Head of caudate nucleus (tissue), 42 donors: ENCODE measurements at regions not wholly inside any gene's neighbourhood (a gene's known extent, or its start where the extent isn't known, plus 50 kb on each side); places are given as distances from the start of the nearest gene placed in this dataset.
"Not testable (repeated sequence)": the region's sequence is repeated elsewhere in the genome, so short reads cannot be mapped to it uniquely, and the experiment has no call there.

ENCODE experiments used
- DNase-seq, 42 donors: peaks; one replicate each; pipeline versions ENCODE4 v3.0.0 to v3.0.0-alpha.2; 2020 to 2021; ENCODE audit warnings: mixed read lengths in 7 of 42
- intact Hi-C: fragments of 100-400 bp; cut with DNase I; formaldehyde crosslinking; loops from one replicate; pipeline ENCODE4 v1.15.0; 2022

- intact Hi-C loops, DNase-seq: not testable (repeated sequence)
These were observed 128.6 kb downstream of the ACTR3 start for GRCh38 chr2:114018464-114018863.

- peak in 2 of 42 donors; percentile 2 to 3 for DNase-seq
- intact Hi-C loops = no loop called here
These were observed 130.8 kb downstream of the ACTR3 start for GRCh38 chr2:114020668-114021067.

GRCh38 chr2:114022360-114023085 is 132.6 kb downstream of the ACTR3 start:
- peak in 1 of 42 donors; percentile 9 for DNase-seq
- intact Hi-C loops = no loop called here

- DNase-seq = no peak
These were observed 134.4 kb downstream of the ACTR3 start for GRCh38 chr2:114024326-114024725.

GRCh38 chr2:114025030-114025429 is 135.1 kb downstream of the ACTR3 start:
- intact Hi-C loops = no loop called here
- DNase-seq = peak in 1 of 42 donors; percentile 14

More at GRCh38 chr2:114024326-114024725, 134.4 kb downstream of the ACTR3 start:
- intact Hi-C loops = no loop called here

- DNase-seq = peak in 1 of 42 donors; percentile 14
- intact Hi-C loops = no loop called here
These were observed 137.5 kb downstream of the ACTR3 start for GRCh38 chr2:114027437-114027836.

GRCh38 chr2:114031605-114032505 is 142.0 kb downstream of the ACTR3 start:
- DNase-seq = no peak
- intact Hi-C loops = no loop called here

- no peak for DNase-seq
- intact Hi-C loops = no loop called here
These were observed 142.8 kb downstream of the ACTR3 start for GRCh38 chr2:114032705-114033104.

- no peak for DNase-seq
- intact Hi-C loops = no loop called here
These were observed 144.9 kb downstream of the ACTR3 start for GRCh38 chr2:114034742-114035141.

- no peak for DNase-seq
- intact Hi-C loops = no loop called here
These were observed 148.8 kb downstream of the ACTR3 start for GRCh38 chr2:114038710-114039109.

GRCh38 chr2:114039677-114040076 is 149.8 kb downstream of the ACTR3 start:
- DNase-seq = no peak
- intact Hi-C loops = no loop called here

- DNase-seq = peak in 24 of 42 donors; percentile 3 to 59 (median 20)
- intact Hi-C loops = no loop called here
These were observed 150.9 kb downstream of the ACTR3 start for GRCh38 chr2:114040826-114041225.

- intact Hi-C loops = no loop called here
These were observed 155.1 kb downstream of the ACTR3 start for GRCh38 chr2:114044985-114045384.

GRCh38 chr2:114046373-114046772 is 156.5 kb downstream of the ACTR3 start:
- DNase-seq = no peak
- intact Hi-C loops = no loop called here

More at GRCh38 chr2:114044985-114045384, 155.1 kb downstream of the ACTR3 start:
- DNase-seq = no peak

- DNase-seq = no peak
- intact Hi-C loops = no loop called here
These were observed 157.1 kb downstream of the ACTR3 start for GRCh38 chr2:114046866-114047435.

- intact Hi-C loops = no loop called here
- no peak for DNase-seq
These were observed 159.4 kb downstream of the ACTR3 start for GRCh38 chr2:114049280-114049679.

GRCh38 chr2:114049826-114050225 is 159.9 kb downstream of the ACTR3 start:
- no peak for DNase-seq
- intact Hi-C loops = no loop called here

GRCh38 chr2:114056294-114057143 is 166.6 kb downstream of the ACTR3 start:
- intact Hi-C loops = no loop called here

GRCh38 chr2:114057638-114058037 is 167.7 kb downstream of the ACTR3 start:
- no peak for DNase-seq
- intact Hi-C loops = no loop called here

More at GRCh38 chr2:114056294-114057143, 166.6 kb downstream of the ACTR3 start:
- no peak for DNase-seq
